IMR-90 (cell line): ENCODE measurements at regions not wholly inside any gene's neighbourhood (a gene's known extent, or its start where the extent isn't known, plus 50 kb on each side); places are given as distances from the start of the nearest gene placed in this dataset.
"Not testable (repeated sequence)": the region's sequence is repeated elsewhere in the genome, so short reads cannot be mapped to it uniquely, and the experiment has no call there.

ENCODE experiments used
- ATAC-seq: fragments of 200-7000 bp; cut with Tn5 transposase; 2 replicates; pipeline ENCODE4 v1.9.1; 2020; ENCODE audit warnings: low read depth, mild to moderate bottlenecking, moderate library complexity
- BruUV-seq: library from RNA; stranded (reverse); fragments of 400-500 nt; replicated peaks from 2 replicates; lab custom pipeline; 2021; lab: Mats Ljungman, UMichigan
- CTCF ChIA-PET: fragments of 300-600 bp; formaldehyde crosslinking; extraction: SDS; loops from one replicate; lab custom pipeline; 2021; ENCODE audit warnings: antibody characterized with exemption; lab: Yijun Ruan, JAX
- POLR2A ChIA-PET: fragments of 300-600 bp; sonication (Branson Sonifier 250); formaldehyde crosslinking; loops from one replicate; lab custom pipeline; 2022; ENCODE audit warnings: antibody characterized with exemption; ENCODE audit not compliant: unreplicated experiment; lab: Charles Lee
- DNase-seq: peaks from one replicate; pipeline ENCODE4 v3.0.0; 2013
- H2AFZ ChIP-seq: replicated peaks from 2 replicates; pipeline ENCODE3; 2013; ENCODE audit warnings: low read length, mild to moderate bottlenecking; ENCODE audit not compliant: poor library complexity
- H2AK5ac ChIP-seq: 2 replicates; pipeline ENCODE4 v1.6.1; 2013; ENCODE audit warnings: low read depth, low read length, inconsistent platforms
- H2AK9ac ChIP-seq: replicated peaks from 2 replicates; pipeline ENCODE3; 2013; ENCODE audit warnings: mild to moderate bottlenecking, low read depth, low read length, moderate library complexity; ENCODE audit not compliant: poor library complexity
- H2BK120ac ChIP-seq: 2 replicates; pipeline ENCODE4 v1.6.1; 2013; ENCODE audit warnings: low read depth, low read length, inconsistent platforms
- H2BK15ac ChIP-seq: 3 replicates; pipeline ENCODE4 v1.6.1; 2013; ENCODE audit warnings: low read depth, low read length, inconsistent platforms
- H2BK20ac ChIP-seq: 2 replicates; pipeline ENCODE4 v1.6.1; 2013; ENCODE audit warnings: low read depth, mild to moderate bottlenecking, inconsistent platforms, low read length, moderate library complexity
- H2BK5ac ChIP-seq: 2 replicates; pipeline ENCODE4 v1.6.1; 2013; ENCODE audit warnings: mild to moderate bottlenecking, low read depth, low read length, inconsistent platforms; ENCODE audit not compliant: poor library complexity, severe bottlenecking
- H3K14ac ChIP-seq: replicated peaks from 2 replicates; pipeline ENCODE4 v1.6.1; 2013; ENCODE audit warnings: low read depth, low read length, inconsistent platforms
- H3K18ac ChIP-seq: 2 replicates; pipeline ENCODE4 v1.6.1; 2013; ENCODE audit warnings: low read depth, low read length, control low read depth
- H3K23ac ChIP-seq: 2 replicates; pipeline ENCODE4 v1.6.1; 2013; ENCODE audit warnings: low read depth, low read length, inconsistent platforms
- H3K27ac ChIP-seq: 2 replicates; pipeline ENCODE4 v1.5.1; 2013; ENCODE audit warnings: mild to moderate bottlenecking, control low read depth, low read length; ENCODE audit not compliant: insufficient read depth
- H3K27me3 ChIP-seq: 2 replicates; pipeline ENCODE4 v1.6.1; 2013; ENCODE audit warnings: low read length; ENCODE audit not compliant: control insufficient read depth, insufficient read depth
- H3K36me3 ChIP-seq: 2 replicates; pipeline ENCODE4 v1.6.1; 2013; ENCODE audit warnings: low read length, mixed read lengths; ENCODE audit not compliant: control insufficient read depth, insufficient read depth
- H3K4ac ChIP-seq: 2 replicates; pipeline ENCODE4 v1.6.1; 2013; ENCODE audit warnings: low read depth, low read length, inconsistent platforms
- H3K4me1 ChIP-seq: 2 replicates; pipeline ENCODE4 v1.6.1; 2013; ENCODE audit warnings: low read length, mixed read lengths; ENCODE audit not compliant: control insufficient read depth, insufficient read depth
- H3K4me2 ChIP-seq: 2 replicates; pipeline ENCODE4 v1.6.1; 2013; ENCODE audit warnings: low read depth, mild to moderate bottlenecking, control low read depth, low read length, moderate library complexity
- H3K4me3 ChIP-seq: 2 replicates; pipeline ENCODE4 v1.5.1; 2013; ENCODE audit warnings: low read depth, mild to moderate bottlenecking, control low read depth, low read length, moderate library complexity; ENCODE audit not compliant: insufficient read depth
- H3K56ac ChIP-seq: 2 replicates; pipeline ENCODE4 v1.6.1; 2013; ENCODE audit warnings: low read length, inconsistent platforms; ENCODE audit not compliant: insufficient read depth; ENCODE audit errors: extremely low read depth
- H3K79me1 ChIP-seq, 2 experiments: 2 replicates each; pipeline ENCODE4 v1.6.1; 2013; ENCODE audit warnings: low read length in 2 of 2, inconsistent platforms in 1 of 2, low read depth in 1 of 2
- H3K9ac ChIP-seq: 2 replicates; pipeline ENCODE4 v1.6.1; 2013; ENCODE audit warnings: low read depth, low read length, control low read depth
- H3K9me1 ChIP-seq: 2 replicates; pipeline ENCODE4 v1.6.1; 2013; ENCODE audit warnings: low read length, inconsistent platforms; ENCODE audit not compliant: insufficient read depth
- H3K9me3 ChIP-seq: 2 replicates; pipeline ENCODE4 v1.6.1; 2013; ENCODE audit warnings: low read length; ENCODE audit not compliant: control insufficient read depth, insufficient read depth
- H4K20me1 ChIP-seq: 2 replicates; pipeline ENCODE4 v1.6.1; 2013; ENCODE audit warnings: low read length, inconsistent platforms; ENCODE audit not compliant: insufficient read depth
- H4K5ac ChIP-seq: 2 replicates; pipeline ENCODE4 v1.6.1; 2013; ENCODE audit warnings: mild to moderate bottlenecking, low read depth, low read length, control low read depth
- H4K8ac ChIP-seq, 2 experiments: 2 replicates each; pipeline ENCODE4 v1.6.1; 2013; ENCODE audit warnings: low read depth in 2 of 2, low read length in 2 of 2, control low read depth in 1 of 2, inconsistent platforms in 1 of 2
- H4K91ac ChIP-seq: 2 replicates; pipeline ENCODE4 v1.6.1; 2013; ENCODE audit warnings: low read depth, low read length, inconsistent platforms; ENCODE audit not compliant: insufficient read depth
- RFX5 ChIP-seq: IDR thresholded peaks from 2 replicates; pipeline ENCODE4 v1.8.0; 2012; ENCODE audit warnings: low read depth, mild to moderate bottlenecking, low read length, moderate library complexity
- WGBS, 2 experiments: methylation state at CpG; one replicate each; pipeline versions ENCODE4 v1.1.5 to v1.1.7; 2013; ENCODE audit warnings: missing lambda C conversion rate in 2 of 2; ENCODE audit not compliant: insufficient read length in 1 of 2; ENCODE audit errors: extremely low coverage in 2 of 2; 5-methylcytosine and 5-hydroxymethylcytosine counted together
- dilution Hi-C: fragments of 300-500 bp; cut with HindIII; formaldehyde crosslinking; loops from one replicate; pipeline ENCODE4 v1.14.3; 2018; ENCODE audit warnings: low sequenced_read_pairs; ENCODE audit not compliant: unreplicated experiment
- in situ Hi-C: fragments of 300-500 bp; cut with MboI; formaldehyde crosslinking; loops from 3 replicates; pipeline ENCODE4 v1.14.3; 2019; ENCODE audit warnings: low sequenced_read_pairs, inconsistent platforms, mixed read lengths
- intact Hi-C: fragments of 100-400 bp; cut with micrococcal nuclease; formaldehyde crosslinking; loops from 2 replicates; pipeline ENCODE4 v1.10.0; 2022

DNA sequence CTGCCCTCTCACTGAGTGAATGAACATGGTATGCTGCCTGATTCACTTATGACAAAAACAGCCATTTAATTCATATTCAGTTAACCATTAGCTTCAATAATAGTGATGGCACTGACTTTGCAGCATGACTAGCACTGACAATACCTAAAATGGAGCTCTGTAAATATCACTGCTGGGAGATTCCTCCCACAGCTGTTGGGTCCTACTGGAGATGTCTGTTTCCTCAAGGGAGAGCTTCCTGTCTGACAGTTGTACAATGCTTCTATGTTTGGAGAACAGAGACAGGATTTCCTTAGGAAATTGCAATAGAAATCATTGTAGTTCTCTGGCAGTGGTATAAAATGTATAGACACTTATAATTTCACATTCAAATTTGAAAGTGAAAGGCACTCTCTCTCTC, 695.9 kb upstream of the CDH8 start:
- Histone ChIP-seq H2BK120ac (no peak overlapping the region), H3K9me1 (no peaks in the 10 kb centered on the region), H3K27me3 (no peaks in the 10 kb centered on the region), H3K27ac (no peak overlapping the region), H2BK20ac (no peak overlapping the region), H3K79me1 (no peaks in the 10 kb centered on the region), H3K23ac (no peak overlapping the region), H3K56ac (no peak overlapping the region), H3K9me3 (peaks cover 4% of the 10 kb centered on the region; the same call in 1 of the 2 replicates), H2AK5ac (no peak overlapping the region), H3K36me3 (no peaks in the 10 kb centered on the region), H4K8ac (no peak overlapping the region), H3K18ac (no peak overlapping the region), H2BK5ac (no peak overlapping the region), H3K9ac (no peak overlapping the region), H3K4me2 (no peak overlapping the region), H2BK15ac (no peak overlapping the region), H4K20me1 (no peaks in the 10 kb centered on the region), H4K91ac (no peak overlapping the region), H2AFZ (no peak overlapping the region), H3K4me3 (no peak overlapping the region), H3K4ac (no peak overlapping the region), H4K5ac (no peak overlapping the region), H2AK9ac (no peak overlapping the region), H3K14ac (no peak overlapping the region), H3K4me1 (no peaks in the 10 kb centered on the region)
- POLR2A ChIA-PET, result no interaction called here
- CTCF ChIA-PET, result no interaction called here
- dilution Hi-C loops (no loop called here), in situ Hi-C loops (no loop called here), intact Hi-C loops (no loop called here)
- BruUV-seq, result no TSS peak
- no peak for DNase-seq
- no peak for ATAC-seq
- TF ChIP-seq RFX5, result no peak

DNA sequence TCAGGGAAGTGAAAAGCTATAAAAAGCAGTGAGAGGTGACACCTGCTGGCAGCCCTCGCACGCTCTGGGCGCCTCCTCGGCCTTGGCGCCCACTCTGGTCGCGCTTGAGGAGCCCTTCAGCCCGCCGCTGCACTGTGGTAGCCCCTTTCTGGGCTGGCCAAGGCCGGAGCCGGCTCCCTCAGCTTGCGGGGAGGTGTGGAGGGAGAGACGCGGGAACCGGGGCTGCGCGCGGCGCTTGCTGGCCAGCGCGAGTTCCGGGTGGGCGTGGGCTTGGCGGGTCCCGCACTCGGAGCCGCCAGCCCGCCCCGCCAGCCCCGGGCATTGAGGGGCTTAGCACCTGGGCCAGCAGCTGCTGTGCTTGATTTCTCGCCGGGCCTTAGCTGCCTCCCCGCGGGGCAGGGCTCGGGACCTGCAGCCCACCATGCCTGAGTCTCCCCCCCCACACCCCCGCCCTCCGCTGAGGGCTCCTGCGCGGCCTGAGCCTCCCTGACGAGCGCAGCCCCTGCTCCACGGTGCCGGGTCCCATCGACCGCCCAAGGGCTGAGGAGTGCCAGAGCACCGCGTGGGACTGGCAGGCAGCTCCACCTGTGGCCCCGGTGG, 688.5 kb upstream of the CDH8 start:
- H2BK5ac ChIP-seq, H3K23ac ChIP-seq, ATAC-seq, H2AFZ ChIP-seq, H4K20me1 ChIP-seq, H3K4me1 ChIP-seq, H3K18ac ChIP-seq, H3K56ac ChIP-seq, H3K4me3 ChIP-seq, H3K4me2 ChIP-seq, H2AK5ac ChIP-seq, H4K5ac ChIP-seq, intact Hi-C loops, H2AK9ac ChIP-seq, H3K79me1 ChIP-seq, H3K9me1 ChIP-seq, H3K27me3 ChIP-seq, H3K36me3 ChIP-seq, DNase-seq, H2BK15ac ChIP-seq, dilution Hi-C loops, in situ Hi-C loops, H4K91ac ChIP-seq, H2BK20ac ChIP-seq, H2BK120ac ChIP-seq, BruUV-seq, H3K9ac ChIP-seq, POLR2A ChIA-PET, H3K14ac ChIP-seq, H3K4ac ChIP-seq, H4K8ac ChIP-seq, CTCF ChIA-PET, H3K27ac ChIP-seq: not testable (repeated sequence)
- peaks cover 12% of the 10 kb centered on the region for H3K9me3 ChIP-seq
- WGBS, 2 experiments, result 93% methylated on average over 6 of the region's 48 CpGs; no CpG with 5 or more reads in 1 of the 2 experiments
